Keratinocyte (primary cell): ENCODE measurements at regions not wholly inside any gene's neighbourhood (a gene's known extent, or its start where the extent isn't known, plus 50 kb on each side); places are given as distances from the start of the nearest gene placed in this dataset.

ENCODE experiments used
- EZH2 ChIP-seq: IDR thresholded peaks from one replicate; pipeline ENCODE4 v1.6.1; 2012; ENCODE audit warnings: inconsistent platforms, mild to moderate bottlenecking, low read length, moderate library complexity
- TF ChIP-seq, protein P1 (sequence below), 3 experiments: IDR thresholded peaks in 1 of 3; conservative IDR thresholded peaks in 1 of 3; optimal IDR thresholded peaks in 1 of 3; 2 replicates in 2 of 3; 3 replicates in 1 of 3; pipeline versions ENCODE3 to v1.5.1; 2011; ENCODE audit warnings: low read length in 3 of 3, mild to moderate bottlenecking in 3 of 3, moderate library complexity in 2 of 3, control low read depth in 1 of 3, inconsistent platforms in 1 of 3; ENCODE audit not compliant: insufficient read depth in 2 of 3; ENCODE audit errors: extremely low read depth in 1 of 3

DNA sequence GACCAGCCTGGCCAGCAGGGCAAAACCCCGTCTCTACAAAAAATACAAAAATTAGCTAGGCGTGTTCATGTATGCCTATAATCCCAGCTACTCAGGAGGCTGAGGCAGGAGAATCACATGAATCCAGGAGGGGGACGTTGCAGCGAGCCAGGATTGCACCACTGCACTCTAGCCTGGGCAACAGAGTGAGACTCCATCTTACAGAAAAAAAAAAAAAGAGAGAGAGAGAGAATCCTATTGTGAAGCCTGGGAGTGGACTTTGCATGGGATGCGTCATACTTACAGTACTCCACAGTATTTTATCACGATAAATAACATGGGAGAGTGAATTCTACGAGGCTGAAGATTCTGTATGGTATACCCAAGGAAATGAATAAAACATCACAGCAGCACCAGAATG, 139.6 kb downstream of the AASDH start:
- TF ChIP-seq, protein P1, sequence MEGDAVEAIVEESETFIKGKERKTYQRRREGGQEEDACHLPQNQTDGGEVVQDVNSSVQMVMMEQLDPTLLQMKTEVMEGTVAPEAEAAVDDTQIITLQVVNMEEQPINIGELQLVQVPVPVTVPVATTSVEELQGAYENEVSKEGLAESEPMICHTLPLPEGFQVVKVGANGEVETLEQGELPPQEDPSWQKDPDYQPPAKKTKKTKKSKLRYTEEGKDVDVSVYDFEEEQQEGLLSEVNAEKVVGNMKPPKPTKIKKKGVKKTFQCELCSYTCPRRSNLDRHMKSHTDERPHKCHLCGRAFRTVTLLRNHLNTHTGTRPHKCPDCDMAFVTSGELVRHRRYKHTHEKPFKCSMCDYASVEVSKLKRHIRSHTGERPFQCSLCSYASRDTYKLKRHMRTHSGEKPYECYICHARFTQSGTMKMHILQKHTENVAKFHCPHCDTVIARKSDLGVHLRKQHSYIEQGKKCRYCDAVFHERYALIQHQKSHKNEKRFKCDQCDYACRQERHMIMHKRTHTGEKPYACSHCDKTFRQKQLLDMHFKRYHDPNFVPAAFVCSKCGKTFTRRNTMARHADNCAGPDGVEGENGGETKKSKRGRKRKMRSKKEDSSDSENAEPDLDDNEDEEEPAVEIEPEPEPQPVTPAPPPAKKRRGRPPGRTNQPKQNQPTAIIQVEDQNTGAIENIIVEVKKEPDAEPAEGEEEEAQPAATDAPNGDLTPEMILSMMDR (optimal IDR thresholded peaks at IDR 0.05 in 1 of 3, IDR thresholded peaks at IDR 0.05 in 1 of 3, conservative IDR thresholded peaks at IDR 0.05 in 1 of 3; ENCODE audit: extremely low read depth in 1 of 3, insufficient read depth in 2 of 3, low read length in 3 of 3), result no peak
- TF ChIP-seq EZH2, result no peak
